Lung (tissue), 11 donors: ENCODE measurements at regions not wholly inside any gene's neighbourhood (a gene's known extent, or its start where the extent isn't known, plus 50 kb on each side); places are given as distances from the start of the nearest gene placed in this dataset.
A peak's percentile ranks its signal among the peaks of the same experiment; 100 is the strongest.

Experiments used
- ATAC-seq: fragments of 200-7000 bp; cut with Tn5 transposase; one replicate; pipeline ENCODE4 v1.9.1; 2020; ENCODE audit warnings: moderate number of reproducible peaks; ENCODE audit not compliant: insufficient read depth, low FRiP score
- DNase-seq, 3 donors: peaks; one replicate each; pipeline ENCODE4 v3.0.0-alpha.2; 2013 to 2017
- H3K27ac ChIP-seq, 2 donors: one replicate each; pipeline ENCODE4 v1.5.1; 2013; ENCODE audit warnings: mild to moderate bottlenecking in 2 of 2, moderate library complexity in 2 of 2, control low read depth in 1 of 2, inconsistent platforms in 1 of 2, low read depth in 1 of 2, low read length in 1 of 2
- H3K27me3 ChIP-seq, 3 donors: one replicate each; pipeline ENCODE4 v1.5.1; 2013; ENCODE audit warnings: low read length in 2 of 3; ENCODE audit not compliant: control insufficient read depth in 3 of 3, insufficient read depth in 3 of 3
- H3K36me3 ChIP-seq, 4 donors: one replicate each; pipeline ENCODE4 v1.5.1; 2013; ENCODE audit warnings: low read length in 4 of 4, mild to moderate bottlenecking in 1 of 4, moderate library complexity in 1 of 4; ENCODE audit not compliant: control insufficient read depth in 4 of 4, insufficient read depth in 4 of 4
- H3K4me1 ChIP-seq, 5 donors: one replicate each; pipeline ENCODE4 v1.5.1; 2013; ENCODE audit warnings: low read length in 5 of 5, mild to moderate bottlenecking in 2 of 5, moderate library complexity in 1 of 5; ENCODE audit not compliant: control insufficient read depth in 5 of 5, insufficient read depth in 5 of 5
- H3K4me3 ChIP-seq: one replicate; pipeline ENCODE4 v1.5.1; 2013; ENCODE audit warnings: mild to moderate bottlenecking, control low read depth, moderate library complexity
- H3K9ac ChIP-seq, 2 donors: one replicate each; pipeline ENCODE4 v1.5.1; 2013; ENCODE audit warnings: low read length in 2 of 2, control low read depth in 1 of 2; ENCODE audit not compliant: insufficient read depth in 1 of 2
- H3K9me3 ChIP-seq, 4 donors: one replicate each; pipeline ENCODE4 v1.5.1; 2013; ENCODE audit warnings: low read length in 3 of 4, mild to moderate bottlenecking in 1 of 4, moderate library complexity in 1 of 4; ENCODE audit not compliant: control insufficient read depth in 4 of 4, insufficient read depth in 3 of 4
- WGBS, 2 donors: extraction: QIAGEN DNeasy Blood & Tissue Kit; methylation state at CpG; one replicate each; pipeline ENCODE4 v1.1.7; 2013; 5-methylcytosine and 5-hydroxymethylcytosine counted together
- TF ChIP-seq, protein P1 (sequence below): IDR thresholded peaks from 2 replicates; pipeline ENCODE4 v1.5.1; 2012; ENCODE audit warnings: mild to moderate bottlenecking; ENCODE audit errors: control extremely low read depth, extremely low read depth
- donor health status: control.
- donor health status: control.
- donor health status: Bipolar disorder and iron deficiency.
- donor health status: healthy.
- donor health status: DM: yes; HTN: yes; CAD: no.

DNA sequence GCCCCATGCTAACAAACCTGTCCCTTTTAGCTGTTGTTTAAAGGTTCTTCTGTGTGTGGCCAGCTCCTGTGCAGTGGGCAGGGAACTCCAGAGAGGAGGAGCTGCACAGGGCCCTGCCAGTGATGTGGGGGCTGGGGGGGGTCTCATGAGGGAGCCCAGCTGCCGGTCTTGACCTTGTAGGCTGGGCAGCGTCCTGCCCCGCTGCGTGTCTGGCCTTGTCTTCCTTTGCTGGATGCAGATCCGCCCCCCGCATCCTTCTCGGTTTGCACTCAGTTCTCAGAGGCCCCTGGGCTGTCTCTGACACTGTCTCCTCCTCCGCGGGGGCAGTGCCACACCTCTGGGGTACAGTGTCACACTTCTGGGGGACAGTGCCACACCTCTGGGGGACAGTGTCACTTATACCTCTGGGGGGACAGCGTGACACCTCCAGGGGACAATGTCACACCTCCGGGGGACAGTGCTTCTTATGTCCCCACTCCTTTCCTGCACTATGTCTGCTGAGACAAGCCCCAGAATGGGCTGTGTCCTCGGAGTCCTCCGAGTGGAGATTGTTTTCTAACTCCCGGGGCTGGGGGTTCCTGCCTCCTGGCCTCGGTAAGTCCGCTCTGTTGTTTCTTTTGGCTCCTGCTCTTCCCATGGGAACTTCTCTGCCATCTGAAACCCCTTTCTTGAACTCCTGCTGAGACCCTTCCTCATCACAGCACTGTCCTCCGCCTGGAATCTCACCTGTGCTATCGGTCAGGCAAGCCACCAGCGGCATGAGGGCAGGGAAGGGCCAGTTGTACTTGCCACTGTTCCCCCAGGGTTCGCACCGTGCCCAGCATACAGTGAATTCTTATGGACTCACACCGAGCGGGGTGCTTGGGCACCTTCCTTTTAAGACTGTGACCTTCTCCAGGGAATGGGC is 788.3 kb downstream of the TBC1D22A start:
- Histone ChIP-seq H3K27me3 (peaks cover 0 to 5% (median 0%) of the 10 kb centered on the region in 3 donors), H3K4me3 (no peak overlapping the region), H3K4me1 (peaks cover 0 to 15% (median 0%) of the 10 kb centered on the region in 5 donors), H3K36me3 (no peaks in the 10 kb centered on the region), H3K27ac (no peak overlapping the region), H3K9ac (no peak overlapping the region), H3K9me3 (no peaks in the 10 kb centered on the region)
- ATAC-seq (no peak), DNase-seq (peak; percentile 31 to 52 (median 37))
- TF ChIP-seq, protein P1, sequence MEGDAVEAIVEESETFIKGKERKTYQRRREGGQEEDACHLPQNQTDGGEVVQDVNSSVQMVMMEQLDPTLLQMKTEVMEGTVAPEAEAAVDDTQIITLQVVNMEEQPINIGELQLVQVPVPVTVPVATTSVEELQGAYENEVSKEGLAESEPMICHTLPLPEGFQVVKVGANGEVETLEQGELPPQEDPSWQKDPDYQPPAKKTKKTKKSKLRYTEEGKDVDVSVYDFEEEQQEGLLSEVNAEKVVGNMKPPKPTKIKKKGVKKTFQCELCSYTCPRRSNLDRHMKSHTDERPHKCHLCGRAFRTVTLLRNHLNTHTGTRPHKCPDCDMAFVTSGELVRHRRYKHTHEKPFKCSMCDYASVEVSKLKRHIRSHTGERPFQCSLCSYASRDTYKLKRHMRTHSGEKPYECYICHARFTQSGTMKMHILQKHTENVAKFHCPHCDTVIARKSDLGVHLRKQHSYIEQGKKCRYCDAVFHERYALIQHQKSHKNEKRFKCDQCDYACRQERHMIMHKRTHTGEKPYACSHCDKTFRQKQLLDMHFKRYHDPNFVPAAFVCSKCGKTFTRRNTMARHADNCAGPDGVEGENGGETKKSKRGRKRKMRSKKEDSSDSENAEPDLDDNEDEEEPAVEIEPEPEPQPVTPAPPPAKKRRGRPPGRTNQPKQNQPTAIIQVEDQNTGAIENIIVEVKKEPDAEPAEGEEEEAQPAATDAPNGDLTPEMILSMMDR = no peak
- 58 to 72% methylated on average over 23 of the region's 23 CpGs for WGBS, 2 donors

DNA sequence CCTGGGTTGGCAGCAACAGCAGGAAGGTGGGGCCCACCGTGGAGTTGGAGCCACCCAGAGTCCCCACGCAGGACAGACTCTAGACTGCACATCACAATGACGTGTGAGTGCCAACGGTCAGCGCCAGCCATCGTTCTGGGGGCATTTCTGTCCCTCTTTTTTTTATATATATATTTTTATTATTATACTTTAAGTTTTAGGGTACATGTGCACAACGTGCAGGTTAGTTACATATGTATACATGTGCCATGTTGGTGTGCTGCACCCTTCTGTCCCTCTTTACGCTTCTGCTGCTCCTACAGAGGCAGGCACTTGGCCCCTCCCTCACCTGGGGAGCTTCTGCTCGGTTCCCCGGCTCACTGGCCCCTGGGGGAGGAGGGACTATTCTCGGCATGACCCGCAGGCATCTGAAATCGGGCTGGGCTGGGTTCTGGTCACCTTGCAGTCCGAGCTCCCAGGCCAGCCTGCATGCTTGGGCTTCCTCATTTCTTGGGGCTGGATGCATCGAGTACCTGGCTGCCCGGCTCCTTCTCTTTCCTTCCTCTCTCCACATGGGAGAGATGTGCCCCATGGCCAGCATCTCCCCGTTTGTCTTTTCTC is 787.4 kb downstream of the TBC1D22A start:
- Histone ChIP-seq H3K4me3 (no peak overlapping the region), H3K4me1 (peaks cover 0 to 15% (median 0%) of the 10 kb centered on the region in 5 donors), H3K27me3 (peaks cover 0 to 7% (median 0%) of the 10 kb centered on the region in 3 donors), H3K27ac (no peak overlapping the region), H3K36me3 (no peaks in the 10 kb centered on the region), H3K9ac (no peak overlapping the region), H3K9me3 (peaks cover 0 to 4% (median 1%) of the 10 kb centered on the region in 4 donors)
- 78 to 84% methylated on average over 14 to 17 of the region's 17 CpGs for WGBS, 2 donors
- DNase-seq (no peak), ATAC-seq (no peak)
- TF ChIP-seq, protein P1 = no peak

DNA sequence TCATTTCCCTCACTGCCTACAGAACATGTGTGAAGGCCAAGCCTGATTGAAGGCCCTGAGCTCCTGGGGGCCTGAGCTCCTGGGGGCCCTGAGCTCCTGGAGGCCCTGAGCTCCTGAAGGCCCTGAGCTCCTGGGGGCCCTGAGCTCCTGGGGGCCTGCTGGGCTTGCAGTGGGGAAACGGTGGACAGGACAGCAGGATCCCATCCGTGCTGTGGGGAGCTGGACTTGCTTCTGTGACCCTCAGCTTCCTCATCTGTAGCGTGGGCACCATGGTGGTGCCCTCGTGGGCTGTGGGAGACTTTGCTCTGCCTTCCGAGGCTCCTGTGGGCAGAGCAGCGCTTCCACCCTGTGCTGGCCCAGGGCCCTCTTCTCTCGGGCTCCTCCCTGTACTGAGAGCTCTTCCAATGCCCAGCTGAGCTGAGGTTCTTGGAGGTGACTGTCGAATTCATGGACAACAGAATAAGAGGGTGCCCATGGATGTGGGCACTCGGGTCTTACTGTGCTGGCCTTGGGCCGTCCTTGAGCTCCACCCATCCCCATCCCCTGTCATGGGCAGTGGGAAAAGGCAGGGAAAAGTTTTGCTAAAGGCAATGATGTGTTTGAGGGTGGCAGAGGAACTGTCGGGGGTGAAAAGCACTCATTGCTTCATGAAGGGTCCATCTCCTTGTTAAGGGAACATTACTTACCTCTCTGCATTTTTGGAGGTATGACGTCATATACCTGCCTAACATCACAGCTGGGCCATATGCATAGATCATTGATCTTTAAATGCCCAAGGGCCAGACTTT is 786.7 kb downstream of the TBC1D22A start:
- Histone ChIP-seq H3K36me3 (no peaks in the 10 kb centered on the region), H3K9ac (no peak overlapping the region), H3K27ac (no peak overlapping the region), H3K9me3 (peaks cover 0 to 5% (median 1%) of the 10 kb centered on the region in 4 donors), H3K4me1 (peaks cover 0 to 15% (median 0%) of the 10 kb centered on the region in 5 donors), H3K4me3 (no peak overlapping the region), H3K27me3 (peaks cover 0 to 7% (median 0%) of the 10 kb centered on the region in 3 donors)
- DNase-seq = no peak
- TF ChIP-seq, protein P1 = no peak
- WGBS, 2 donors = 80 to 84% methylated on average over 12 of the region's 12 CpGs
- no peak for ATAC-seq
